ENCODE measurements at regions not wholly inside any gene's neighbourhood (a gene's known extent, or its start where the extent isn't known, plus 50 kb on each side); places are given as distances from the start of the nearest gene placed in this dataset.
"Not testable (repeated sequence)": the region's sequence is repeated elsewhere in the genome, so short reads cannot be mapped to it uniquely, and the experiment has no call there.

- DNase-seq = no peak
Measured at GRCh38 chr5:42989190-42989589, 50.9 kb downstream of the ANXA2R start.

- DNase-seq = no peak
Measured at GRCh38 chr5:42988568-42988967, 51.6 kb downstream of the ANXA2R start.

- DNase-seq = no peak
Measured at GRCh38 chr5:42985129-42986037, 54.7 kb downstream of the ANXA2R start.

- DNase-seq = no peak
Measured at GRCh38 chr5:42984307-42984706, 55.8 kb downstream of the ANXA2R start.

- DNase-seq = no peak
Measured at GRCh38 chr5:42982107-42982622, 58.0 kb downstream of the ANXA2R start.

GRCh38 chr5:42981417-42982106 lies 58.6 kb downstream of the ANXA2R start:
- DNase-seq = not testable (repeated sequence)

- not testable (repeated sequence) for DNase-seq
Measured at GRCh38 chr5:42981015-42981414, 59.1 kb downstream of the ANXA2R start.

- DNase-seq = not testable (repeated sequence)
Measured at GRCh38 chr5:42980391-42980790, 59.7 kb downstream of the ANXA2R start.

- DNase-seq = not testable (repeated sequence)
Measured at GRCh38 chr5:42979242-42979641, 60.9 kb downstream of the ANXA2R start.

- DNase-seq = no peak
Measured at GRCh38 chr5:42974536-42974935, 65.6 kb downstream of the ANXA2R start.

GRCh38 chr5:42970636-42971559 lies 69.2 kb downstream of the ANXA2R start:
- no peak for DNase-seq

GRCh38 chr5:42965934-42966333 lies 74.2 kb downstream of the ANXA2R start:
- no peak for DNase-seq

GRCh38 chr5:42963412-42963811 lies 76.7 kb downstream of the ANXA2R start:
- DNase-seq = no peak

- DNase-seq = no peak
Measured at GRCh38 chr5:42962124-42962523, 78.0 kb downstream of the ANXA2R start.

- DNase-seq = no peak
Measured at GRCh38 chr5:42960506-42960905, 79.6 kb downstream of the ANXA2R start.

GRCh38 chr5:42956551-42956950 lies 83.6 kb downstream of the ANXA2R start:
- no peak for DNase-seq

GRCh38 chr5:42953041-42953440 lies 87.1 kb downstream of the ANXA2R start:
- no peak for DNase-seq

GRCh38 chr5:42952578-42952974 lies 87.5 kb downstream of the ANXA2R start:
- no peak for DNase-seq

GRCh38 chr5:42951293-42951840 lies 88.8 kb downstream of the ANXA2R start:
- no peak for DNase-seq

GRCh38 chr5:42950456-42951292 lies 89.4 kb downstream of the ANXA2R start:
- DNase-seq = no peak

GRCh38 chr5:42950116-42950455 lies 90.0 kb downstream of the ANXA2R start:
- DNase-seq = no peak

Data from KG1 (cell line).